SKM-1 treated with dmso at 0.1 percent for 144 hours (cell line): ENCODE measurements at regions not wholly inside any gene's neighbourhood (a gene's known extent, or its start where the extent isn't known, plus 50 kb on each side); places are given as distances from the start of the nearest gene placed in this dataset.

Experiments
- DNase-seq: peaks from one replicate; lab custom pipeline; 2025; ENCODE audit not compliant: unreplicated experiment; lab: John Stamatoyannopoulos, UW

GRCh38 chr7:25358926-25359325 lies 130.6 kb upstream of the NPVF start:
- DNase-seq, result no peak

- no peak for DNase-seq
These were observed 131.3 kb upstream of the NPVF start for GRCh38 chr7:25359471-25360059.

GRCh38 chr7:25360451-25360850 lies 132.2 kb upstream of the NPVF start:
- no peak for DNase-seq

- no peak for DNase-seq
These were observed 133.1 kb upstream of the NPVF start for GRCh38 chr7:25361387-25361786.

GRCh38 chr7:25361863-25362262 lies 133.6 kb upstream of the NPVF start:
- DNase-seq, result no peak

GRCh38 chr7:25368599-25369201 lies 140.4 kb upstream of the NPVF start:
- no peak for DNase-seq

- no peak for DNase-seq
These were observed 141.5 kb upstream of the NPVF start for GRCh38 chr7:25369786-25370185.

- DNase-seq, result no peak
These were observed 143.7 kb upstream of the NPVF start for GRCh38 chr7:25371972-25372371.

GRCh38 chr7:25375805-25376600 lies 147.7 kb upstream of the NPVF start:
- no peak for DNase-seq

- no peak for DNase-seq
These were observed 151.3 kb upstream of the NPVF start for GRCh38 chr7:25379351-25380300.

- no peak for DNase-seq
These were observed 153.7 kb upstream of the NPVF start for GRCh38 chr7:25381818-25382589.

GRCh38 chr7:25382869-25383268 lies 154.6 kb upstream of the NPVF start:
- no peak for DNase-seq

- no peak for DNase-seq
These were observed 155.1 kb upstream of the NPVF start for GRCh38 chr7:25383402-25383801.

- DNase-seq, result no peak
These were observed 156.7 kb upstream of the NPVF start for GRCh38 chr7:25384788-25385505.

GRCh38 chr7:25385506-25386136 lies 157.3 kb upstream of the NPVF start:
- DNase-seq, result no peak

- DNase-seq, result no peak
These were observed 158.0 kb upstream of the NPVF start for GRCh38 chr7:25386311-25386744.

- DNase-seq, result no peak
These were observed 160.4 kb upstream of the NPVF start for GRCh38 chr7:25388681-25389080.

GRCh38 chr7:25389489-25390106 lies 161.3 kb upstream of the NPVF start:
- DNase-seq, result peak; percentile 10

GRCh38 chr7:25391295-25391861 lies 163.1 kb upstream of the NPVF start:
- DNase-seq, result no peak
